ENCODE measurements at regions not wholly inside any gene's neighbourhood (a gene's known extent, or its start where the extent isn't known, plus 50 kb on each side); places are given as distances from the start of the nearest gene placed in this dataset.

- ChIA-PET CTCF (no interaction called here), POLR2A (no interaction called here), RAD21 (ENCODE audit: unreplicated experiment) (no interaction called here), SMC1A (ENCODE audit: uncharacterized antibody, unreplicated experiment) (interaction anchor here (1.1 kb wide), 1 partner anchor 11 kb away, joined by 3 read pairs; no protein-coding TSS in a partner anchor)
- Histone ChIP-seq H4K20me1 (ENCODE audit: control insufficient read depth, insufficient read depth) (no peaks in the 10 kb centered on the region), H3K27ac (ENCODE audit: control insufficient read depth, insufficient read depth) (no peak overlapping the region), H3K9ac (ENCODE audit: control insufficient read depth, insufficient read depth, low read length) (no peak overlapping the region), H3K4me1 (ENCODE audit: control insufficient read depth, insufficient read depth, low read length) (no peaks in the 10 kb centered on the region), H3K27me3 (replicated peaks in 1 of 2; ENCODE audit: control insufficient read depth in 2 of 2, insufficient read depth in 2 of 2, low read length in 1 of 2) (no peaks in the 10 kb centered on the region), H3K9me3 (replicated peaks; ENCODE audit: control insufficient read depth, insufficient read depth, low read length) (no peaks in the 10 kb centered on the region; the same call in 2 of the 3 replicates), H3K4me3 (no peak overlapping the region), H3K4me2 (ENCODE audit: control insufficient read depth, insufficient read depth) (no peak overlapping the region), H3K79me2 (ENCODE audit: control insufficient read depth, insufficient read depth, low read length) (no peaks in the 10 kb centered on the region), H2AFZ (ENCODE audit: control insufficient read depth, low read depth, low read length) (no peak overlapping the region), H3K36me3 (ENCODE audit: control insufficient read depth in 2 of 2, insufficient read depth in 2 of 2, low read length in 1 of 2) (no peaks in the 10 kb centered on the region)
- intact Hi-C loops (cut with micrococcal nuclease; ENCODE audit: unreplicated experiment) (no loop called here), in situ Hi-C loops (cut with MboI) (no loop called here)
- DNase-seq (ENCODE audit: low read depth, low spot score) (no peak), FAIRE-seq (no peak), ATAC-seq (no peak)
- BruUV-seq (replicated peaks): no TSS peak
- no peak for TF ChIP-seq USF1 (IDR thresholded peaks at IDR 0.05; ENCODE audit: borderline replicate concordance, extremely low read length, insufficient read depth, low read depth, low read length)
- TF ChIP-seq MEF2B (IDR thresholded peaks at IDR 0.05; ENCODE audit: partially characterized antibody, poor library complexity, severe bottlenecking): no peak
- no peak for TF ChIP-seq ATF3 (IDR thresholded peaks at IDR 0.05; ENCODE audit: borderline replicate concordance, extremely low read depth, low read depth, low read length)
- TF ChIP-seq JUND (IDR thresholded peaks at IDR 0.05; ENCODE audit: low read depth, low read length): no peak
- TF ChIP-seq, protein P1, sequence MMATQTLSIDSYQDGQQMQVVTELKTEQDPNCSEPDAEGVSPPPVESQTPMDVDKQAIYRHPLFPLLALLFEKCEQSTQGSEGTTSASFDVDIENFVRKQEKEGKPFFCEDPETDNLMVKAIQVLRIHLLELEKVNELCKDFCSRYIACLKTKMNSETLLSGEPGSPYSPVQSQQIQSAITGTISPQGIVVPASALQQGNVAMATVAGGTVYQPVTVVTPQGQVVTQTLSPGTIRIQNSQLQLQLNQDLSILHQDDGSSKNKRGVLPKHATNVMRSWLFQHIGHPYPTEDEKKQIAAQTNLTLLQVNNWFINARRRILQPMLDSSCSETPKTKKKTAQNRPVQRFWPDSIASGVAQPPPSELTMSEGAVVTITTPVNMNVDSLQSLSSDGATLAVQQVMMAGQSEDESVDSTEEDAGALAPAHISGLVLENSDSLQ (IDR thresholded peaks at IDR 0.05): no peak
- TF ChIP-seq NR2C1 (IDR thresholded peaks at IDR 0.05): no peak
- TF ChIP-seq CHD2 (IDR thresholded peaks at IDR 0.05; ENCODE audit: borderline replicate concordance, low read depth, low read length): no peak
- no peak for TF ChIP-seq ZNF274 (IDR thresholded peaks at IDR 0.05; ENCODE audit: insufficient read depth, insufficient read length)
- TF ChIP-seq NBN (IDR thresholded peaks at IDR 0.05): no peak
- TF ChIP-seq RBBP5 (conservative IDR thresholded peaks at IDR 0.05): no peak
- TF ChIP-seq POLR2AphosphoS2 (IDR thresholded peaks at IDR 0.05; ENCODE audit: low read depth, low read length): no peak
- TF ChIP-seq ZZZ3 (IDR thresholded peaks at IDR 0.05; ENCODE audit: control insufficient read depth, insufficient read length, low read depth): no peak
- TF ChIP-seq HDGF (IDR thresholded peaks at IDR 0.05): no peak
- TF ChIP-seq CBX5 (IDR thresholded peaks at IDR 0.05; ENCODE audit: low read depth): no peak
- no peak for TF ChIP-seq CBFB (IDR thresholded peaks at IDR 0.05; ENCODE audit: low read depth)
- TF ChIP-seq CEBPB (IDR thresholded peaks at IDR 0.05; ENCODE audit: borderline replicate concordance in 1 of 2, low read depth in 2 of 2, low read length in 2 of 2): no peak
- TF ChIP-seq IKZF2 (IDR thresholded peaks at IDR 0.05): no peak
- TF ChIP-seq BCL3 (IDR thresholded peaks at IDR 0.05; ENCODE audit: borderline replicate concordance, insufficient read depth, low read depth, low read length, poor library complexity, severe bottlenecking): no peak
- 0% methylated on average over 1 of the region's 1 CpG for WGBS (ENCODE audit: insufficient coverage, insufficient replicate concordance, low lambda C conversion rate, missing lambda C conversion rate)
Measured at GRCh38 chr6:82488403-82488802, 124.8 kb downstream of the TPBG start.
